Activated T-cell treated with anti-CD3 and anti-CD28 coated beads, Interleukin-2, amount 50 U/mL, for 72 hours (primary cell): ENCODE measurements at regions not wholly inside any gene's neighbourhood (a gene's known extent, or its start where the extent isn't known, plus 50 kb on each side); places are given as distances from the start of the nearest gene placed in this dataset.

Experiments
- ATAC-seq, 2 donors: fragments of 150-1000 bp; cut with Tn5 transposase; replicated peaks in 1 of 2; 2 replicates each; pipeline ENCODE4 v1.10.0; 2021; ENCODE audit warnings: moderate library complexity in 2 of 2, mild to moderate bottlenecking in 1 of 2
- DNase-seq, 2 donors: peaks; one replicate each; pipeline ENCODE4 v3.0.0; 2021 to 2022; ENCODE audit warnings: mixed read lengths in 1 of 2
- H3K27ac Mint-ChIP-seq: one replicate; pipeline ENCODE4 v1.8.0; 2022; ENCODE audit warnings: mild to moderate bottlenecking, moderate library complexity, mixed read lengths
- H3K27me3 Mint-ChIP-seq: one replicate; pipeline ENCODE4 v1.8.0; 2022; ENCODE audit warnings: low read depth, mixed read lengths
- H3K36me3 Mint-ChIP-seq, 2 donors: one replicate each; pipeline ENCODE4 v1.8.0; 2022; ENCODE audit warnings: mixed read lengths in 2 of 2, mild to moderate bottlenecking in 1 of 2; ENCODE audit not compliant: insufficient read depth in 2 of 2
- H3K4me1 Mint-ChIP-seq: one replicate; pipeline ENCODE4 v1.8.0; 2022; ENCODE audit warnings: low read depth, mixed read lengths
- H3K4me3 Mint-ChIP-seq, 2 donors: one replicate each; pipeline ENCODE4 v1.8.0; 2022; ENCODE audit warnings: mild to moderate bottlenecking in 2 of 2, mixed read lengths in 2 of 2, moderate library complexity in 2 of 2
- H3K9me3 Mint-ChIP-seq, 2 donors: one replicate each; pipeline ENCODE4 v1.8.0; 2022; ENCODE audit warnings: mixed read lengths in 2 of 2

- Mint-ChIP-seq H3K4me3 (no peak overlapping the region), H3K9me3 (peaks cover 10 to 18% of the 10 kb centered on the region in 2 donors), H3K27me3 (peaks cover 27% of the 10 kb centered on the region), H3K36me3 (peaks cover 14 to 15% of the 10 kb centered on the region in 2 donors), H3K4me1 (peaks cover 11% of the 10 kb centered on the region), H3K27ac (no peak overlapping the region)
- DNase-seq, result no peak
- ATAC-seq, result no peak
Measured at GRCh38 chr10:62707810-62708209, 96.7 kb upstream of the ADO start.

- Mint-ChIP-seq H3K27me3 (peaks cover 24% of the 10 kb centered on the region), H3K4me1 (peaks cover 11% of the 10 kb centered on the region), H3K9me3 (peaks cover 10 to 17% of the 10 kb centered on the region in 2 donors), H3K4me3 (no peak overlapping the region), H3K27ac (no peak overlapping the region), H3K36me3 (peaks cover 9 to 14% of the 10 kb centered on the region in 2 donors)
- no peak for ATAC-seq
- DNase-seq, result no peak
Measured at GRCh38 chr10:62708569-62708968, 96.0 kb upstream of the ADO start.

GRCh38 chr10:62709200-62709599 lies 95.3 kb upstream of the ADO start:
- ATAC-seq (no peak), DNase-seq (no peak)
- H3K36me3 Mint-ChIP-seq, result peaks cover 6 to 10% of the 10 kb centered on the region in 2 donors
- no peak overlapping the region for H3K4me3 Mint-ChIP-seq
- H3K4me1 Mint-ChIP-seq, result peaks cover 11% of the 10 kb centered on the region
- H3K27ac Mint-ChIP-seq, result no peak overlapping the region
- peaks cover 10 to 13% of the 10 kb centered on the region in 2 donors for H3K9me3 Mint-ChIP-seq
- H3K27me3 Mint-ChIP-seq, result peaks cover 17% of the 10 kb centered on the region

GRCh38 chr10:62710182-62710581 lies 94.3 kb upstream of the ADO start:
- H3K36me3 Mint-ChIP-seq, result peaks cover 6 to 10% of the 10 kb centered on the region in 2 donors
- no peak overlapping the region for H3K27ac Mint-ChIP-seq
- H3K4me3 Mint-ChIP-seq, result no peak overlapping the region
- DNase-seq, result no peak
- H3K27me3 Mint-ChIP-seq, result peaks cover 24% of the 10 kb centered on the region
- H3K4me1 Mint-ChIP-seq, result peaks cover 19% of the 10 kb centered on the region
- ATAC-seq, result no peak
- H3K9me3 Mint-ChIP-seq, result peaks cover 11 to 15% of the 10 kb centered on the region in 2 donors

GRCh38 chr10:62715383-62715782 lies 89.1 kb upstream of the ADO start:
- ATAC-seq, result peak; percentile 39 to 51
- peaks cover 6% of the 10 kb centered on the region in 2 donors for H3K36me3 Mint-ChIP-seq
- peaks cover 25% of the 10 kb centered on the region for H3K27me3 Mint-ChIP-seq
- H3K27ac Mint-ChIP-seq, result no peak overlapping the region
- no peak for DNase-seq
- H3K9me3 Mint-ChIP-seq, result peaks cover 7 to 14% of the 10 kb centered on the region in 2 donors
- H3K4me1 Mint-ChIP-seq, result peaks cover 12% of the 10 kb centered on the region
- no peak overlapping the region for H3K4me3 Mint-ChIP-seq

GRCh38 chr10:62718585-62718984 lies 85.9 kb upstream of the ADO start:
- Mint-ChIP-seq H3K9me3 (peaks cover 0 to 8% of the 10 kb centered on the region in 2 donors), H3K36me3 (no peaks in the 10 kb centered on the region), H3K27ac (no peak overlapping the region), H3K4me3 (no peak overlapping the region), H3K4me1 (peaks cover 12% of the 10 kb centered on the region), H3K27me3 (peaks cover 23% of the 10 kb centered on the region)
- DNase-seq (no peak), ATAC-seq (no peak)

- H3K36me3 Mint-ChIP-seq, result no peaks in the 10 kb centered on the region
- H3K27ac Mint-ChIP-seq, result no peak overlapping the region
- peaks cover 26% of the 10 kb centered on the region for H3K27me3 Mint-ChIP-seq
- no peak overlapping the region for H3K4me3 Mint-ChIP-seq
- DNase-seq, result no peak
- peaks cover 12% of the 10 kb centered on the region for H3K4me1 Mint-ChIP-seq
- peaks cover 0 to 8% of the 10 kb centered on the region in 2 donors for H3K9me3 Mint-ChIP-seq
- ATAC-seq, result no peak
Measured at GRCh38 chr10:62719061-62719460, 85.5 kb upstream of the ADO start.

- no peak for DNase-seq
Measured at GRCh38 chr10:62721687-62722086, 82.8 kb upstream of the ADO start.

GRCh38 chr10:62723375-62723774 lies 81.1 kb upstream of the ADO start:
- ATAC-seq, result no peak
- peaks cover 0 to 1% of the 10 kb centered on the region in 2 donors for H3K36me3 Mint-ChIP-seq
- no peak overlapping the region for H3K27ac Mint-ChIP-seq

More at GRCh38 chr10:62721687-62722086, 82.8 kb upstream of the ADO start:
- no peak overlapping the region for H3K27ac Mint-ChIP-seq
- H3K36me3 Mint-ChIP-seq, result peaks cover 0 to 1% of the 10 kb centered on the region in 2 donors
- ATAC-seq, result no peak
- no peak overlapping the region for H3K4me3 Mint-ChIP-seq
- peaks cover 12% of the 10 kb centered on the region for H3K27me3 Mint-ChIP-seq
- H3K9me3 Mint-ChIP-seq, result peaks cover 0 to 1% of the 10 kb centered on the region in 2 donors
- peaks cover 21% of the 10 kb centered on the region for H3K4me1 Mint-ChIP-seq

GRCh38 chr10:62724465-62724864 lies 80.1 kb upstream of the ADO start:
- ATAC-seq, result no peak
- peak overlapping the region in 1 of 2 donors; percentile 4 for H3K4me3 Mint-ChIP-seq
- peaks cover 49% of the 10 kb centered on the region for H3K4me1 Mint-ChIP-seq
- DNase-seq, result no peak
- peaks cover 7% of the 10 kb centered on the region for H3K27me3 Mint-ChIP-seq
- no peak overlapping the region for H3K27ac Mint-ChIP-seq
- H3K36me3 Mint-ChIP-seq, result peaks cover 0 to 1% of the 10 kb centered on the region in 2 donors
- no peaks in the 10 kb centered on the region for H3K9me3 Mint-ChIP-seq

More at GRCh38 chr10:62723375-62723774, 81.1 kb upstream of the ADO start:
- peaks cover 7% of the 10 kb centered on the region for H3K27me3 Mint-ChIP-seq
- no peak for DNase-seq
- peaks cover 38% of the 10 kb centered on the region for H3K4me1 Mint-ChIP-seq
- no peak overlapping the region for H3K4me3 Mint-ChIP-seq
- no peaks in the 10 kb centered on the region for H3K9me3 Mint-ChIP-seq

- Mint-ChIP-seq H3K9me3 (no peaks in the 10 kb centered on the region), H3K27me3 (peaks cover 7% of the 10 kb centered on the region), H3K4me1 (peaks cover 49% of the 10 kb centered on the region), H3K27ac (no peak overlapping the region), H3K36me3 (peaks cover 0 to 1% of the 10 kb centered on the region in 2 donors), H3K4me3 (peak overlapping the region; percentile 45 to 47)
- ATAC-seq (peak; percentile 97 to 98), DNase-seq (peak; percentile 80 to 86)
Measured at GRCh38 chr10:62726142-62726541, 78.4 kb upstream of the ADO start.

- H3K27ac Mint-ChIP-seq, result no peak overlapping the region
- peak; percentile 23 to 24 for ATAC-seq
- H3K36me3 Mint-ChIP-seq, result peaks cover 0 to 1% of the 10 kb centered on the region in 2 donors
Measured at GRCh38 chr10:62726638-62727037, 77.9 kb upstream of the ADO start.

GRCh38 chr10:62727934-62728333 lies 76.6 kb upstream of the ADO start:
- H3K4me3 Mint-ChIP-seq, result no peak overlapping the region
- peaks cover 7% of the 10 kb centered on the region for H3K27me3 Mint-ChIP-seq

More at GRCh38 chr10:62726638-62727037, 77.9 kb upstream of the ADO start:
- H3K9me3 Mint-ChIP-seq, result no peaks in the 10 kb centered on the region
- H3K4me1 Mint-ChIP-seq, result peaks cover 49% of the 10 kb centered on the region
- peaks cover 7% of the 10 kb centered on the region for H3K27me3 Mint-ChIP-seq
- DNase-seq, result no peak
- peak overlapping the region; percentile 45 to 47 for H3K4me3 Mint-ChIP-seq

GRCh38 chr10:62728479-62728878 lies 76.0 kb upstream of the ADO start:
- no peak overlapping the region for H3K27ac Mint-ChIP-seq
- H3K4me1 Mint-ChIP-seq, result peaks cover 49% of the 10 kb centered on the region
- H3K4me3 Mint-ChIP-seq, result no peak overlapping the region
- peaks cover 0 to 1% of the 10 kb centered on the region in 2 donors for H3K36me3 Mint-ChIP-seq
- H3K27me3 Mint-ChIP-seq, result peaks cover 4% of the 10 kb centered on the region
- no peak for ATAC-seq
- no peaks in the 10 kb centered on the region for H3K9me3 Mint-ChIP-seq
- DNase-seq, result peak; percentile 27 to 40

More at GRCh38 chr10:62727934-62728333, 76.6 kb upstream of the ADO start:
- H3K9me3 Mint-ChIP-seq, result no peaks in the 10 kb centered on the region
- peaks cover 0 to 1% of the 10 kb centered on the region in 2 donors for H3K36me3 Mint-ChIP-seq
- H3K27ac Mint-ChIP-seq, result no peak overlapping the region
- peaks cover 49% of the 10 kb centered on the region for H3K4me1 Mint-ChIP-seq
- ATAC-seq (no peak), DNase-seq (no peak)
